Ovary (tissue), 7 donors: ENCODE measurements at regions not wholly inside any gene's neighbourhood (a gene's known extent, or its start where the extent isn't known, plus 50 kb on each side); places are given as distances from the start of the nearest gene placed in this dataset.

Source experiments
- DNase-seq, 5 donors: peaks; one replicate each; pipeline ENCODE4 v3.0.0-alpha.2; 2019 to 2020
- H3K27ac ChIP-seq, 2 donors: fragments of 200-600 bp; one replicate each; pipeline versions ENCODE4 v1.5.1 to v1.8.0; 2019 to 2022
- H3K27me3 ChIP-seq: fragments of 200-600 bp; one replicate; pipeline ENCODE4 v1.8.0; 2022
- H3K36me3 ChIP-seq: fragments of 200-600 bp; sonication (generic); one replicate; pipeline ENCODE4 v1.5.1; 2019
- H3K4me1 ChIP-seq: one replicate; pipeline ENCODE4 v1.8.1; 2013; ENCODE audit warnings: mild to moderate bottlenecking, moderate library complexity; ENCODE audit not compliant: insufficient read depth
- H3K4me3 ChIP-seq: fragments of 200-600 bp; sonication (generic); one replicate; pipeline ENCODE4 v1.5.1; 2017
- H3K9me3 ChIP-seq, 2 donors: fragments of 200-600 bp in 1 of 2; sonication (generic) in 1 of 2; one replicate each; pipeline versions ENCODE4 v1.5.1 to v1.8.1; 2013 to 2019; ENCODE audit warnings: mild to moderate bottlenecking in 1 of 2, moderate library complexity in 1 of 2
- CTCF ChIP-seq, 3 donors: fragments of 450-650 bp in 2 of 3; fragments of 200-600 bp in 1 of 3; IDR thresholded peaks; one replicate each; pipeline versions ENCODE4 v1.5.1 to v1.8.0; 2016 to 2022; ENCODE audit warnings: antibody characterized with exemption in 3 of 3, mild to moderate bottlenecking in 1 of 3
- EP300 ChIP-seq: sonication (generic); formaldehyde crosslinking; IDR thresholded peaks from one replicate; pipeline ENCODE4 v1.6.1; 2017; ENCODE audit warnings: antibody characterized with exemption
- POLR2A ChIP-seq: fragments of 450-650 bp; IDR thresholded peaks from one replicate; pipeline ENCODE4 v1.6.1; 2017; ENCODE audit warnings: antibody characterized with exemption, mild to moderate bottlenecking, moderate library complexity
- WGBS, 3 donors: extraction: QIAGEN DNeasy Blood & Tissue Kit in 1 of 3; methylation state at CpG; one replicate each; pipeline versions ENCODE4 v1.1.5 to v1.1.7; 2013 to 2017; 5-methylcytosine and 5-hydroxymethylcytosine counted together
- intact Hi-C, 4 donors: fragments of 100-400 bp; cut with DNase I; formaldehyde crosslinking; loops; one replicate each; pipeline versions ENCODE4 v1.11.0 to v1.15.1; 2022 to 2023
- donor health status: DM: no; HTN: no; CAD: no; lungs with moderate emphysema.
- donor health status: DM: no; HTN: no; CAD: no.
- donor health status: Bipolar disorder and iron deficiency.
- donor health status: DM: no; HTN: no; CAD: no.
- donor health status: DM: yes; HTN: yes; CAD: no.

DNA sequence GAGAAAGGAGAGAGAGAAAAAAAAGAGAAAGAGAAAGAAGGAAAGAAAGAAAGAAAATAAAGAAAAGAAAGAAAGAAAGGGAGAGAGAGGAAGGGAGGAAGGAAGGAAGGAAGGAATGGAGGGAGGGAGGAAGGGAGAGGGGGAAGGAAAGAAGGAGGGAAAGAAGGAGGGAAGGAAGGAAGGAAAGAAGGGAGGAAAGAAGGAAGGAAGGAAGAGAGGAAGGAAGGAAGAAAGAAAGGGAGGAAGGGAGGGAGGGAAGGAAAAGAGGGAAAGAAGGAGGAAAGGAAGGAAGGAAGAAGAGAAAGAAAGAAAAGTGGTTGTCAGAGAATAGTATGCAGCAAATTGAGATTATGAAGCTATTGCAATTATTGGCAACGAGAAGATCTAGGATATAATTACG, 49.9 kb upstream of the NIPBL start:
- TF ChIP-seq CTCF (IDR thresholded peaks at IDR 0.05) (no peak), EP300 (no peak), POLR2A (no peak)
- intact Hi-C loops: no loop called here
- Histone ChIP-seq H3K4me3 (no peak overlapping the region), H3K27me3 (no peaks in the 10 kb centered on the region), H3K9me3 (no peaks in the 10 kb centered on the region), H3K4me1 (no peaks in the 10 kb centered on the region), H3K36me3 (no peaks in the 10 kb centered on the region), H3K27ac (no peak overlapping the region)
- 80 to 88% (median 85%) methylated on average over 2 of the region's 2 CpGs for WGBS, 3 donors
- no peak for DNase-seq
